ENCODE measurements at regions not wholly inside any gene's neighbourhood (a gene's known extent, or its start where the extent isn't known, plus 50 kb on each side); places are given as distances from the start of the nearest gene placed in this dataset.
"Not testable (repeated sequence)": the region's sequence is repeated elsewhere in the genome, so short reads cannot be mapped to it uniquely, and the experiment has no call there.

DNA sequence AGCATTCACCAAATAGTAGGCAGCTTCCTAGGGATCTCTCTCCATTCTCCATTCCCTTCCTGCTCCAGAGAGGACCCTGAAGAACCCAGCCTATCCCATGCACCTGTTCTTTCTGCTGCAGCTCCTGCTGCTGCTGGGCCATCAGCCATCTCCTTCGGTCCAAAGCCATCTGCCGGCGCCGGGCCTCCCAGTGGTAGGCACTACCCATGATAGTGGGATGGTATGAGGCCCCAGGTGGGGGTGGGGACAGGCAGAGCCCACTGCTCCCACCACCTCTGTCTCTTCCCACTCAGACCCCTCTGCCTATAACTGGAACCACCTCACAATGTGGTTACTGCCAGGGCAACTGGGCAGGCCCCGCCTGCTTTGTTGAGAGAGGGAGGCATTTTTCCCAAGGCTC is 69.3 kb upstream of the RNU2-1 start:
- not testable (repeated sequence) for TF ChIP-seq POLR2A, CTCF (IDR thresholded peaks at IDR 0.05)

All from Peyer's patch (tissue), 4 donors.